H1 (cell line): ENCODE measurements at regions not wholly inside any gene's neighbourhood (a gene's known extent, or its start where the extent isn't known, plus 50 kb on each side); places are given as distances from the start of the nearest gene placed in this dataset.

Source experiments
- NANOG ChIP-seq: IDR thresholded peaks from 2 replicates; pipeline ENCODE4 v1.6.1; 2011; ENCODE audit warnings: low read length, low read depth, mild to moderate bottlenecking, inconsistent platforms; ENCODE audit not compliant: insufficient read depth, poor library complexity, severe bottlenecking
- ZNF274 ChIP-seq: IDR thresholded peaks from 2 replicates; pipeline ENCODE4 v1.7.0; 2012; ENCODE audit warnings: low read length, borderline replicate concordance; ENCODE audit errors: extremely low read depth

DNA sequence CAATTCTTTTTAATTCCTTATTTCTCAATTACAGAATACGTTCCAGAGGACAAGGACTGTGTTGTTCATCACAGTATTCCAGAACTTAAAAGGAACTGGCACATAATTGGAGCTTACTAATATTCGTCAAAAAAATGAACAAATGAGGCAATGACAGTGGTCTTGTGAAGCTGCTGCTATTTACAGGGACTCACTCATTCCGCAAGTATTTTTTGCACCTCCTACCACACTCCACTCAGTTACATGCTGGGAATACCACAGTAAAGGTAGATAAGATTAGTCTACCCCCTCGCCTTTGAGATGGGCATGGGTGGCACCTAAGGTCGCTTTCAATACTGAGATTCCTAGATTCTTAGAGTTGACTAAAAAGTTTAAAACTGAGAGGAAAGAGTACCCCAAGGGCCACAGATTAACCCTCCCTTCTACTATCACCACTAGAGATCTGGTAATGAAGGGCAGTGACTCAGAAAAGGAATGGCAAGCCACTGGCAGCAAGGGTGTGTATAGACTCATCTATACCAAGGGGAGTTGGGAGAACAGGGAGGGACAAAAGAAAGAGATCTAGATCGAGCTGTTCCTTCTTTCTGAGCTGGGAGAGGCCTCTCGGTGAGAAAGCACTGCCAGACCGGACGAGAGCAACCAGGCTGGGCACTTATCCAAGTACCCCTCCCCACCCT lies 85.0 kb downstream of the RPL27A start (continued):
- no peak for TF ChIP-seq NANOG
- no peak for TF ChIP-seq ZNF274
